Endothelial cell of umbilical vein (primary cell): ENCODE measurements at regions not wholly inside any gene's neighbourhood (a gene's known extent, or its start where the extent isn't known, plus 50 kb on each side); places are given as distances from the start of the nearest gene placed in this dataset.
"Not testable (repeated sequence)": the region's sequence is repeated elsewhere in the genome, so short reads cannot be mapped to it uniquely, and the experiment has no call there.

Source experiments
- BruUV-seq: library from RNA; stranded (reverse); fragments of 400-500 nt; replicated peaks from 2 replicates; lab custom pipeline; 2021; lab: Mats Ljungman, UMichigan
- CTCF ChIA-PET: fragments of 300-600, 350-600 bp; sonication (Branson Sonifier 250); formaldehyde crosslinking; loops from one replicate; lab custom pipeline; 2021; ENCODE audit warnings: antibody characterized with exemption, inconsistent platforms; lab: Charles Lee
- POLR2A ChIA-PET: fragments of 300-600, 350-600 bp; sonication (Branson Sonifier 250); formaldehyde crosslinking; loops from one replicate; lab custom pipeline; 2021; ENCODE audit warnings: antibody characterized with exemption, inconsistent platforms; lab: Charles Lee
- DNase-seq: peaks from one replicate; pipeline ENCODE4 v3.0.0-alpha.2; 2011; ENCODE audit warnings: low read depth, low spot score
- FAIRE-seq: peaks from 2 replicates; lab custom pipeline; 2011; peaks lifted over from hg19 to GRCh38; lab: Jason Lieb, UNC
- H2AFZ ChIP-seq: 2 replicates; pipeline ENCODE4 v1.6.0; 2012; ENCODE audit warnings: low read depth, low read length, control low read depth, inconsistent platforms
- H3K27ac ChIP-seq: 2 replicates; pipeline ENCODE4 v1.5.1; 2011; ENCODE audit warnings: low read depth, mild to moderate bottlenecking, control low read depth, low read length, moderate library complexity; ENCODE audit not compliant: insufficient read depth
- H3K27me3 ChIP-seq, 2 experiments: 2 replicates each; pipeline versions ENCODE4 v1.6.0 to v1.6.1; 2011; ENCODE audit warnings: low read length in 2 of 2, mixed read lengths in 1 of 2; ENCODE audit not compliant: control insufficient read depth in 2 of 2, insufficient read depth in 2 of 2
- H3K36me3 ChIP-seq, 2 experiments: 2 replicates in 1 of 2; 3 replicates in 1 of 2; pipeline ENCODE4 v1.5.1; 2011; ENCODE audit warnings: low read length in 2 of 2, mild to moderate bottlenecking in 1 of 2, moderate library complexity in 1 of 2; ENCODE audit not compliant: control insufficient read depth in 2 of 2, insufficient read depth in 2 of 2; ENCODE audit errors: extremely low read depth in 1 of 2
- H3K4me1 ChIP-seq: 3 replicates; pipeline ENCODE4 v1.5.1; 2011; ENCODE audit warnings: mild to moderate bottlenecking, low read length; ENCODE audit not compliant: control insufficient read depth, insufficient read depth; ENCODE audit errors: extremely low read depth
- H3K4me2 ChIP-seq: 2 replicates; pipeline ENCODE4 v1.6.1; 2011; ENCODE audit warnings: low read length, control low read depth, mixed read lengths; ENCODE audit not compliant: insufficient read depth
- H3K4me3 ChIP-seq, 3 experiments: fragments of 200-600 bp in 1 of 3; sonication (generic), shearing (Covaris generic) in 1 of 3; replicated peaks in 1 of 3; 2 replicates each; pipeline ENCODE4 v1.5.1; 2011 to 2016; ENCODE audit warnings: control low read depth in 3 of 3, low read length in 3 of 3, mild to moderate bottlenecking in 2 of 3, inconsistent platforms in 1 of 3, low read depth in 1 of 3, moderate library complexity in 1 of 3; ENCODE audit not compliant: insufficient read depth in 1 of 3
- H3K79me2 ChIP-seq: 2 replicates; pipeline ENCODE4 v1.6.0; 2012; ENCODE audit warnings: low read length, inconsistent platforms; ENCODE audit not compliant: control insufficient read depth, insufficient read depth
- H3K9ac ChIP-seq: replicated peaks from 2 replicates; pipeline ENCODE3; 2011; ENCODE audit warnings: low read length, control low read depth; ENCODE audit not compliant: insufficient read depth; ENCODE audit errors: extremely low read depth
- H3K9me1 ChIP-seq: replicated peaks from 3 replicates; pipeline ENCODE4 v1.6.0; 2011; ENCODE audit warnings: mild to moderate bottlenecking, low read length; ENCODE audit not compliant: control insufficient read depth, insufficient read depth; ENCODE audit errors: extremely low read depth
- H3K9me3 ChIP-seq: replicated peaks from 2 replicates; pipeline ENCODE4 v1.5.1; 2012; ENCODE audit warnings: low read length, inconsistent platforms; ENCODE audit not compliant: control insufficient read depth, insufficient read depth
- H4K20me1 ChIP-seq: replicated peaks from 2 replicates; pipeline ENCODE3; 2011; ENCODE audit warnings: mild to moderate bottlenecking, low read length; ENCODE audit not compliant: control insufficient read depth, insufficient read depth; ENCODE audit errors: extremely low read depth
- EZH2 ChIP-seq: IDR thresholded peaks from 2 replicates; pipeline ENCODE4 v1.6.1; 2012; ENCODE audit warnings: borderline replicate concordance, low read depth, mild to moderate bottlenecking, moderate library complexity, low read length, inconsistent platforms; ENCODE audit not compliant: severe bottlenecking
- FOS ChIP-seq: IDR thresholded peaks from 2 replicates; pipeline ENCODE4 v1.6.1; 2011; ENCODE audit warnings: mild to moderate bottlenecking, low read length, moderate library complexity, borderline replicate concordance; ENCODE audit not compliant: insufficient read depth
- GATA2 ChIP-seq: IDR thresholded peaks from 2 replicates; pipeline ENCODE4 v1.7.0; 2011; ENCODE audit warnings: low read depth, mild to moderate bottlenecking, moderate library complexity, mixed read lengths, low read length; ENCODE audit not compliant: insufficient read length, insufficient read depth
- JUN ChIP-seq: IDR thresholded peaks from 2 replicates; pipeline ENCODE4 v1.6.1; 2011; ENCODE audit warnings: borderline replicate concordance, low read depth; ENCODE audit not compliant: insufficient read length, insufficient read depth
- MYC ChIP-seq: IDR thresholded peaks from one replicate; pipeline ENCODE4 v1.6.1; 2011; ENCODE audit warnings: mild to moderate bottlenecking, low read depth, low read length
- POLR2A ChIP-seq: IDR thresholded peaks from 2 replicates; pipeline ENCODE4 v1.6.1; 2012; ENCODE audit warnings: low read depth, mild to moderate bottlenecking, control low read depth, low read length
- POLR2AphosphoS5 ChIP-seq: IDR thresholded peaks from 2 replicates; pipeline ENCODE4 v1.6.1; 2012; ENCODE audit warnings: low read depth, mild to moderate bottlenecking, control low read depth, low read length, moderate library complexity; ENCODE audit not compliant: insufficient read depth
- dilution Hi-C: fragments of 300-500 bp; cut with MboI; formaldehyde crosslinking; loops from one replicate; pipeline ENCODE4 v1.15.0; 2019; ENCODE audit warnings: low sequenced_read_pairs; ENCODE audit not compliant: extremely low pct_ligation_motif_present
- intact Hi-C: fragments of 100-400 bp; cut with micrococcal nuclease; formaldehyde crosslinking; loops from one replicate; pipeline ENCODE4 v1.10.0; 2022
- TF ChIP-seq, protein P1 (sequence below), 2 donors: IDR thresholded peaks; 1 replicate in 1 of 2; 2 replicates in 1 of 2; pipeline ENCODE4 v1.5.1; 2011; ENCODE audit warnings: low read length in 2 of 2, mild to moderate bottlenecking in 2 of 2, moderate library complexity in 2 of 2, control low read depth in 1 of 2, inconsistent platforms in 1 of 2, low read depth in 1 of 2; ENCODE audit not compliant: insufficient read depth in 1 of 2; ENCODE audit errors: extremely low read depth in 1 of 2
- TF ChIP-seq, protein P2 (sequence below): IDR thresholded peaks from 2 replicates; pipeline ENCODE4 v1.6.1; 2011; ENCODE audit not compliant: insufficient read depth, insufficient read length

DNA sequence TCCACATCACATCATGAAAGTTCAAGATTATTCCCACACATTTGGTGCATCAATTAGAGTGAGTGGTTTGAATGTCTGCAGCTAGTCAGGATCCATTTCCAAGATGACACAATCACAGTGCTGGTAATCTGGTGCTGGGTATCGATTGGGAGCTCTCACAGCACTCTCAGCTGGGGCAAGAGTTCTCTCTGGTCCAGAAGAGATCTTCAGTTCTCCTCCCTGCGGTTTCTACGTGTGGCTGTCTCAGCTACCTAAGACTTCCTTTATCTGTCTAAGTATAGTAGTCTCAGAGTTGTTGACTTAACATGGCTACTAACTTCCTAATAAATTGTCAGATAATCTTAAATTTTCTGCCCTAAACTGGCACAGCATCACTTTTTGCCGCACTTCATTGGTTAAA lies 358.0 kb upstream of the BRINP3 start:
- H3K9me1 ChIP-seq, result no peaks in the 10 kb centered on the region
- H4K20me1 ChIP-seq, result no peaks in the 10 kb centered on the region
- no peaks in the 10 kb centered on the region for H3K4me1 ChIP-seq
- DNase-seq (no peak), FAIRE-seq (no peak)
- ChIA-PET CTCF (no interaction called here), POLR2A (no interaction called here)
- no peak overlapping the region for H3K4me2 ChIP-seq
- no peaks in the 10 kb centered on the region for H3K79me2 ChIP-seq
- H3K9me3 ChIP-seq, result no peaks in the 10 kb centered on the region
- dilution Hi-C loops (no loop called here), intact Hi-C loops (no loop called here)
- no peaks in the 10 kb centered on the region for H3K36me3 ChIP-seq
- no peaks in the 10 kb centered on the region for H3K27me3 ChIP-seq
- H2AFZ ChIP-seq, result no peak overlapping the region
- TF ChIP-seq, protein P1, sequence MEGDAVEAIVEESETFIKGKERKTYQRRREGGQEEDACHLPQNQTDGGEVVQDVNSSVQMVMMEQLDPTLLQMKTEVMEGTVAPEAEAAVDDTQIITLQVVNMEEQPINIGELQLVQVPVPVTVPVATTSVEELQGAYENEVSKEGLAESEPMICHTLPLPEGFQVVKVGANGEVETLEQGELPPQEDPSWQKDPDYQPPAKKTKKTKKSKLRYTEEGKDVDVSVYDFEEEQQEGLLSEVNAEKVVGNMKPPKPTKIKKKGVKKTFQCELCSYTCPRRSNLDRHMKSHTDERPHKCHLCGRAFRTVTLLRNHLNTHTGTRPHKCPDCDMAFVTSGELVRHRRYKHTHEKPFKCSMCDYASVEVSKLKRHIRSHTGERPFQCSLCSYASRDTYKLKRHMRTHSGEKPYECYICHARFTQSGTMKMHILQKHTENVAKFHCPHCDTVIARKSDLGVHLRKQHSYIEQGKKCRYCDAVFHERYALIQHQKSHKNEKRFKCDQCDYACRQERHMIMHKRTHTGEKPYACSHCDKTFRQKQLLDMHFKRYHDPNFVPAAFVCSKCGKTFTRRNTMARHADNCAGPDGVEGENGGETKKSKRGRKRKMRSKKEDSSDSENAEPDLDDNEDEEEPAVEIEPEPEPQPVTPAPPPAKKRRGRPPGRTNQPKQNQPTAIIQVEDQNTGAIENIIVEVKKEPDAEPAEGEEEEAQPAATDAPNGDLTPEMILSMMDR (IDR thresholded peaks at IDR 0.05; ENCODE audit: extremely low read depth in 1 of 2, insufficient read depth in 1 of 2, low read depth in 1 of 2, low read length in 2 of 2), result no peak
- no peak for TF ChIP-seq POLR2A
- TF ChIP-seq GATA2, result no peak
- TF ChIP-seq, protein P2, sequence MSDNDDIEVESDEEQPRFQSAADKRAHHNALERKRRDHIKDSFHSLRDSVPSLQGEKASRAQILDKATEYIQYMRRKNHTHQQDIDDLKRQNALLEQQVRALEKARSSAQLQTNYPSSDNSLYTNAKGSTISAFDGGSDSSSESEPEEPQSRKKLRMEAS, result no peak
- TF ChIP-seq EZH2, result no peak
- TF ChIP-seq POLR2AphosphoS5, result no peak
- no peak for TF ChIP-seq FOS
- no peak for TF ChIP-seq JUN
- TF ChIP-seq MYC, result no peak
- no peak overlapping the region for H3K9ac ChIP-seq
- H3K27ac ChIP-seq, result no peak overlapping the region
- no peak overlapping the region for H3K4me3 ChIP-seq
- no TSS peak for BruUV-seq

DNA sequence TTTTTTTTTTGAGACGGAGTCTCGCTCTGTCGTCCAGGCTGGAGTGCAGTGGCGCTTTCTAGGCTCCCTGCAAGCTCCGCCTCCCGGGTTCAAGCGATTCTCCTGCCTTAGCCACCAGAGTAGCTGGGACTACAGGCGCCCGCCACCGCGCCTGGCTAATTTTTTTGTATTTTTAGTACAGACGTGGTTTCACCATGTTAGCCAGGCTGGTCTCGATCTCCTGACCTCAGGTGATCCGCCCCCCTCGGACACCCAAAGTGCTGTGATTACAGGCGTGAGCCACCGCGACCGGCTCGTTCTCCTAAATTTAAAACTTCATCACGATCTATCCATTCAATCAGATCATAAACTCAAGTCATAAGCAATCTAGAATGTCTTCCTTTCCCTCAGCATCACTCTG lies 359.5 kb upstream of the BRINP3 start:
- H3K9me1 ChIP-seq, H3K9me3 ChIP-seq, H3K27ac ChIP-seq, H3K27me3 ChIP-seq, CTCF ChIA-PET, BruUV-seq, intact Hi-C loops, H3K4me1 ChIP-seq, dilution Hi-C loops, FAIRE-seq, H3K4me3 ChIP-seq, POLR2A ChIA-PET, H3K4me2 ChIP-seq, H2AFZ ChIP-seq, H3K36me3 ChIP-seq, DNase-seq, H3K9ac ChIP-seq, H3K79me2 ChIP-seq, H4K20me1 ChIP-seq: not testable (repeated sequence)
